Mucosa of descending colon (tissue), 3 donors: ENCODE measurements at regions not wholly inside any gene's neighbourhood (a gene's known extent, or its start where the extent isn't known, plus 50 kb on each side); places are given as distances from the start of the nearest gene placed in this dataset.
"Not testable (repeated sequence)": the region's sequence is repeated elsewhere in the genome, so short reads cannot be mapped to it uniquely, and the experiment has no call there.

ENCODE experiments used
- ATAC-seq: fragments of 200-7000 bp; cut with Tn5 transposase; one replicate; pipeline ENCODE4 v1.9.1; 2020; ENCODE audit warnings: mild to moderate bottlenecking, moderate library complexity
- DNase-seq, 3 donors: peaks; one replicate each; pipeline ENCODE4 v3.0.0-alpha.2; 2020
- H3K36me3 ChIP-seq: fragments of 200-600 bp; one replicate; pipeline ENCODE4 v1.8.0; 2021; ENCODE audit warnings: low read depth, mild to moderate bottlenecking
- H3K4me1 ChIP-seq: fragments of 200-600 bp; one replicate; pipeline ENCODE4 v1.8.0; 2021; ENCODE audit warnings: low read depth, mild to moderate bottlenecking
- H3K4me3 ChIP-seq: fragments of 200-600 bp; one replicate; pipeline ENCODE4 v1.8.0; 2021; ENCODE audit warnings: mild to moderate bottlenecking
- H3K9me3 ChIP-seq: fragments of 200-600 bp; one replicate; pipeline ENCODE4 v1.8.0; 2021; ENCODE audit warnings: mild to moderate bottlenecking
- CTCF ChIP-seq: fragments of 200-600 bp; IDR thresholded peaks from one replicate; pipeline ENCODE4 v1.8.0; 2022; ENCODE audit warnings: antibody characterized with exemption, mild to moderate bottlenecking
- intact Hi-C, 2 donors: fragments of 100-400 bp; cut with DNase I in 1 of 2; cut with micrococcal nuclease in 1 of 2; formaldehyde crosslinking; loops; one replicate each; pipeline versions ENCODE4 v1.11.0 to v1.11.1; 2022; cut with DNase I, micrococcal nuclease
- donor health status: DM: no; HTN: no; CAD: no; lungs with moderate emphysema.
- donor health status: DM: no; HTN: no; CAD: no.
- donor health status: DM: no; HTN: yes; CAD: no.

- H3K4me1 ChIP-seq, result no peaks in the 10 kb centered on the region
- H3K9me3 ChIP-seq, result no peaks in the 10 kb centered on the region
- ATAC-seq (no peak), DNase-seq (no peak)
- intact Hi-C loops, result no loop called here
- no peak overlapping the region for H3K4me3 ChIP-seq
- peaks cover 3% of the 10 kb centered on the region for H3K36me3 ChIP-seq
- no peak for TF ChIP-seq CTCF
Observed at GRCh38 chr17:5762191-5762590, 177.9 kb upstream of the NLRP1 start.

- Histone ChIP-seq H3K4me1 (no peaks in the 10 kb centered on the region), H3K4me3 (no peak overlapping the region), H3K36me3 (peaks cover 3% of the 10 kb centered on the region), H3K9me3 (no peaks in the 10 kb centered on the region)
- ATAC-seq (no peak), DNase-seq (no peak)
- TF ChIP-seq CTCF, result no peak
- intact Hi-C loops, result no loop called here
Observed at GRCh38 chr17:5763595-5764306, 179.4 kb upstream of the NLRP1 start.

GRCh38 chr17:5769593-5770354 is 185.5 kb upstream of the NLRP1 start:
- DNase-seq (no peak), ATAC-seq (no peak)
- H3K4me1 ChIP-seq, result no peaks in the 10 kb centered on the region
- H3K4me3 ChIP-seq, result no peak overlapping the region
- no peak for TF ChIP-seq CTCF
- H3K36me3 ChIP-seq, result no peaks in the 10 kb centered on the region
- intact Hi-C loops, result no loop called here
- H3K9me3 ChIP-seq, result no peaks in the 10 kb centered on the region

- no peaks in the 10 kb centered on the region for H3K4me1 ChIP-seq
- H3K36me3 ChIP-seq, result no peaks in the 10 kb centered on the region
- intact Hi-C loops, result no loop called here
- DNase-seq (no peak), ATAC-seq (no peak)
- no peak for TF ChIP-seq CTCF
- no peak overlapping the region for H3K4me3 ChIP-seq
- H3K9me3 ChIP-seq, result no peaks in the 10 kb centered on the region
Observed at GRCh38 chr17:5770441-5771270, 186.3 kb upstream of the NLRP1 start.

GRCh38 chr17:5771271-5771577 is 186.9 kb upstream of the NLRP1 start:
- H3K9me3 ChIP-seq, H3K36me3 ChIP-seq, H3K4me3 ChIP-seq, ATAC-seq, H3K4me1 ChIP-seq, intact Hi-C loops, DNase-seq: not testable (repeated sequence)

- H3K9me3 ChIP-seq, ATAC-seq, intact Hi-C loops: not testable (repeated sequence)
Observed at GRCh38 chr17:5772017-5772416, 187.7 kb upstream of the NLRP1 start.

More at GRCh38 chr17:5772017-5772416, 187.7 kb upstream of the NLRP1 start:
- not testable (repeated sequence) for H3K4me3 ChIP-seq, DNase-seq, H3K4me1 ChIP-seq, H3K36me3 ChIP-seq
